ENCODE measurements at regions not wholly inside any gene's neighbourhood (a gene's known extent, or its start where the extent isn't known, plus 50 kb on each side); places are given as distances from the start of the nearest gene placed in this dataset.

- Histone ChIP-seq H3K27ac (no peak overlapping the region), H3K4me3 (no peak overlapping the region), H3K36me3 (no peaks in the 10 kb centered on the region), H3K9me3 (no peaks in the 10 kb centered on the region), H3K27me3 (no peaks in the 10 kb centered on the region), H3K4me1 (no peaks in the 10 kb centered on the region)
- DNase-seq (ENCODE audit: low spot score in 2 of 2): no peak
- TF ChIP-seq CTCF (IDR thresholded peaks at IDR 0.05): no peak
- intact Hi-C loops (cut with DNase I): no loop called here
These were observed 119.4 kb upstream of the MIR17HG start for GRCh38 chr13:91228108-91228507.

GRCh38 chr13:91228940-91229339 lies 118.5 kb upstream of the MIR17HG start:
- Histone ChIP-seq H3K36me3 (no peaks in the 10 kb centered on the region), H3K27ac (no peak overlapping the region), H3K4me1 (no peaks in the 10 kb centered on the region), H3K9me3 (no peaks in the 10 kb centered on the region), H3K4me3 (no peak overlapping the region), H3K27me3 (no peaks in the 10 kb centered on the region)
- no peak for TF ChIP-seq CTCF (IDR thresholded peaks at IDR 0.05)
- intact Hi-C loops (cut with DNase I): no loop called here
- DNase-seq (ENCODE audit: low spot score in 2 of 2): no peak

GRCh38 chr13:91232716-91233115 lies 114.8 kb upstream of the MIR17HG start:
- no peaks in the 10 kb centered on the region for H3K36me3 ChIP-seq
- H3K9me3 ChIP-seq: no peaks in the 10 kb centered on the region
- no peaks in the 10 kb centered on the region for H3K4me1 ChIP-seq
- no peak overlapping the region for H3K4me3 ChIP-seq
- intact Hi-C loops (cut with DNase I): no loop called here
- H3K27ac ChIP-seq: no peak overlapping the region
- TF ChIP-seq CTCF (IDR thresholded peaks at IDR 0.05): no peak
- no peak for DNase-seq (ENCODE audit: low spot score in 2 of 2)
- H3K27me3 ChIP-seq: no peaks in the 10 kb centered on the region

GRCh38 chr13:91233291-91233690 lies 114.2 kb upstream of the MIR17HG start:
- intact Hi-C loops (cut with DNase I): no loop called here
- Histone ChIP-seq H3K27me3 (no peaks in the 10 kb centered on the region), H3K4me3 (no peak overlapping the region), H3K27ac (no peak overlapping the region), H3K9me3 (no peaks in the 10 kb centered on the region), H3K4me1 (no peaks in the 10 kb centered on the region), H3K36me3 (no peaks in the 10 kb centered on the region)
- DNase-seq (ENCODE audit: low spot score in 2 of 2): no peak
- TF ChIP-seq CTCF (IDR thresholded peaks at IDR 0.05): no peak

GRCh38 chr13:91236182-91236581 lies 111.3 kb upstream of the MIR17HG start:
- no peaks in the 10 kb centered on the region for H3K36me3 ChIP-seq
- H3K9me3 ChIP-seq: no peaks in the 10 kb centered on the region
- no peak overlapping the region for H3K4me3 ChIP-seq
- H3K4me1 ChIP-seq: no peaks in the 10 kb centered on the region
- intact Hi-C loops (cut with DNase I): no loop called here
- DNase-seq (ENCODE audit: low spot score in 2 of 2): no peak
- no peaks in the 10 kb centered on the region for H3K27me3 ChIP-seq
- no peak for TF ChIP-seq CTCF (IDR thresholded peaks at IDR 0.05)
- no peak overlapping the region for H3K27ac ChIP-seq

- no peak for TF ChIP-seq CTCF (IDR thresholded peaks at IDR 0.05)
- Histone ChIP-seq H3K4me1 (no peaks in the 10 kb centered on the region), H3K27me3 (no peaks in the 10 kb centered on the region), H3K27ac (no peak overlapping the region), H3K36me3 (no peaks in the 10 kb centered on the region), H3K9me3 (no peaks in the 10 kb centered on the region), H3K4me3 (no peak overlapping the region)
- intact Hi-C loops (cut with DNase I): no loop called here
- DNase-seq (ENCODE audit: low spot score in 2 of 2): no peak
These were observed 110.6 kb upstream of the MIR17HG start for GRCh38 chr13:91236921-91237320.
